Endothelial cell of umbilical vein (primary cell): ENCODE measurements at regions not wholly inside any gene's neighbourhood (a gene's known extent, or its start where the extent isn't known, plus 50 kb on each side); places are given as distances from the start of the nearest gene placed in this dataset.
"Not testable (repeated sequence)": the region's sequence is repeated elsewhere in the genome, so short reads cannot be mapped to it uniquely, and the experiment has no call there.

Source experiments
- BruUV-seq: library from RNA; stranded (reverse); fragments of 400-500 nt; replicated peaks from 2 replicates; lab custom pipeline; 2021; lab: Mats Ljungman, UMichigan
- CTCF ChIA-PET: fragments of 300-600, 350-600 bp; sonication (Branson Sonifier 250); formaldehyde crosslinking; loops from one replicate; lab custom pipeline; 2021; ENCODE audit warnings: antibody characterized with exemption, inconsistent platforms; lab: Charles Lee
- POLR2A ChIA-PET: fragments of 300-600, 350-600 bp; sonication (Branson Sonifier 250); formaldehyde crosslinking; loops from one replicate; lab custom pipeline; 2021; ENCODE audit warnings: antibody characterized with exemption, inconsistent platforms; lab: Charles Lee
- DNase-seq: peaks from one replicate; pipeline ENCODE4 v3.0.0-alpha.2; 2011; ENCODE audit warnings: low read depth, low spot score
- FAIRE-seq: peaks from 2 replicates; lab custom pipeline; 2011; peaks lifted over from hg19 to GRCh38; lab: Jason Lieb, UNC
- H2AFZ ChIP-seq: 2 replicates; pipeline ENCODE4 v1.6.0; 2012; ENCODE audit warnings: low read depth, low read length, control low read depth, inconsistent platforms
- H3K27ac ChIP-seq: 2 replicates; pipeline ENCODE4 v1.5.1; 2011; ENCODE audit warnings: low read depth, mild to moderate bottlenecking, control low read depth, low read length, moderate library complexity; ENCODE audit not compliant: insufficient read depth
- H3K27me3 ChIP-seq, 2 experiments: 2 replicates each; pipeline versions ENCODE4 v1.6.0 to v1.6.1; 2011; ENCODE audit warnings: low read length in 2 of 2, mixed read lengths in 1 of 2; ENCODE audit not compliant: control insufficient read depth in 2 of 2, insufficient read depth in 2 of 2
- H3K36me3 ChIP-seq, 2 experiments: 2 replicates in 1 of 2; 3 replicates in 1 of 2; pipeline ENCODE4 v1.5.1; 2011; ENCODE audit warnings: low read length in 2 of 2, mild to moderate bottlenecking in 1 of 2, moderate library complexity in 1 of 2; ENCODE audit not compliant: control insufficient read depth in 2 of 2, insufficient read depth in 2 of 2; ENCODE audit errors: extremely low read depth in 1 of 2
- H3K4me1 ChIP-seq: 3 replicates; pipeline ENCODE4 v1.5.1; 2011; ENCODE audit warnings: mild to moderate bottlenecking, low read length; ENCODE audit not compliant: control insufficient read depth, insufficient read depth; ENCODE audit errors: extremely low read depth
- H3K4me2 ChIP-seq: 2 replicates; pipeline ENCODE4 v1.6.1; 2011; ENCODE audit warnings: low read length, control low read depth, mixed read lengths; ENCODE audit not compliant: insufficient read depth
- H3K4me3 ChIP-seq, 3 experiments: fragments of 200-600 bp in 1 of 3; sonication (generic), shearing (Covaris generic) in 1 of 3; replicated peaks in 1 of 3; 2 replicates each; pipeline ENCODE4 v1.5.1; 2011 to 2016; ENCODE audit warnings: control low read depth in 3 of 3, low read length in 3 of 3, mild to moderate bottlenecking in 2 of 3, inconsistent platforms in 1 of 3, low read depth in 1 of 3, moderate library complexity in 1 of 3; ENCODE audit not compliant: insufficient read depth in 1 of 3
- H3K79me2 ChIP-seq: 2 replicates; pipeline ENCODE4 v1.6.0; 2012; ENCODE audit warnings: low read length, inconsistent platforms; ENCODE audit not compliant: control insufficient read depth, insufficient read depth
- H3K9ac ChIP-seq: replicated peaks from 2 replicates; pipeline ENCODE3; 2011; ENCODE audit warnings: low read length, control low read depth; ENCODE audit not compliant: insufficient read depth; ENCODE audit errors: extremely low read depth
- H3K9me1 ChIP-seq: replicated peaks from 3 replicates; pipeline ENCODE4 v1.6.0; 2011; ENCODE audit warnings: mild to moderate bottlenecking, low read length; ENCODE audit not compliant: control insufficient read depth, insufficient read depth; ENCODE audit errors: extremely low read depth
- H3K9me3 ChIP-seq: replicated peaks from 2 replicates; pipeline ENCODE4 v1.5.1; 2012; ENCODE audit warnings: low read length, inconsistent platforms; ENCODE audit not compliant: control insufficient read depth, insufficient read depth
- H4K20me1 ChIP-seq: replicated peaks from 2 replicates; pipeline ENCODE3; 2011; ENCODE audit warnings: mild to moderate bottlenecking, low read length; ENCODE audit not compliant: control insufficient read depth, insufficient read depth; ENCODE audit errors: extremely low read depth
- EZH2 ChIP-seq: IDR thresholded peaks from 2 replicates; pipeline ENCODE4 v1.6.1; 2012; ENCODE audit warnings: borderline replicate concordance, low read depth, mild to moderate bottlenecking, moderate library complexity, low read length, inconsistent platforms; ENCODE audit not compliant: severe bottlenecking
- FOS ChIP-seq: IDR thresholded peaks from 2 replicates; pipeline ENCODE4 v1.6.1; 2011; ENCODE audit warnings: mild to moderate bottlenecking, low read length, moderate library complexity, borderline replicate concordance; ENCODE audit not compliant: insufficient read depth
- GATA2 ChIP-seq: IDR thresholded peaks from 2 replicates; pipeline ENCODE4 v1.7.0; 2011; ENCODE audit warnings: low read depth, mild to moderate bottlenecking, moderate library complexity, mixed read lengths, low read length; ENCODE audit not compliant: insufficient read length, insufficient read depth
- JUN ChIP-seq: IDR thresholded peaks from 2 replicates; pipeline ENCODE4 v1.6.1; 2011; ENCODE audit warnings: borderline replicate concordance, low read depth; ENCODE audit not compliant: insufficient read length, insufficient read depth
- MYC ChIP-seq: IDR thresholded peaks from one replicate; pipeline ENCODE4 v1.6.1; 2011; ENCODE audit warnings: mild to moderate bottlenecking, low read depth, low read length
- POLR2A ChIP-seq: IDR thresholded peaks from 2 replicates; pipeline ENCODE4 v1.6.1; 2012; ENCODE audit warnings: low read depth, mild to moderate bottlenecking, control low read depth, low read length
- POLR2AphosphoS5 ChIP-seq: IDR thresholded peaks from 2 replicates; pipeline ENCODE4 v1.6.1; 2012; ENCODE audit warnings: low read depth, mild to moderate bottlenecking, control low read depth, low read length, moderate library complexity; ENCODE audit not compliant: insufficient read depth
- dilution Hi-C: fragments of 300-500 bp; cut with MboI; formaldehyde crosslinking; loops from one replicate; pipeline ENCODE4 v1.15.0; 2019; ENCODE audit warnings: low sequenced_read_pairs; ENCODE audit not compliant: extremely low pct_ligation_motif_present
- intact Hi-C: fragments of 100-400 bp; cut with micrococcal nuclease; formaldehyde crosslinking; loops from one replicate; pipeline ENCODE4 v1.10.0; 2022
- TF ChIP-seq, protein P1 (sequence below): IDR thresholded peaks from 2 replicates; pipeline ENCODE4 v1.6.1; 2011; ENCODE audit not compliant: insufficient read depth, insufficient read length
- TF ChIP-seq, protein P2 (sequence below), 2 donors: IDR thresholded peaks; 1 replicate in 1 of 2; 2 replicates in 1 of 2; pipeline ENCODE4 v1.5.1; 2011; ENCODE audit warnings: low read length in 2 of 2, mild to moderate bottlenecking in 2 of 2, moderate library complexity in 2 of 2, control low read depth in 1 of 2, inconsistent platforms in 1 of 2, low read depth in 1 of 2; ENCODE audit not compliant: insufficient read depth in 1 of 2; ENCODE audit errors: extremely low read depth in 1 of 2

- CTCF ChIA-PET, result no interaction called here
- intact Hi-C loops (no loop called here), dilution Hi-C loops (no loop called here)
- no peak overlapping the region for H3K4me2 ChIP-seq
- BruUV-seq, result no TSS peak
- no peak for FAIRE-seq
- no peaks in the 10 kb centered on the region for H3K79me2 ChIP-seq
- H2AFZ ChIP-seq, result no peak overlapping the region
- H3K9ac ChIP-seq, result no peak overlapping the region
- H3K9me1 ChIP-seq, result no peaks in the 10 kb centered on the region
- TF ChIP-seq, protein P1, sequence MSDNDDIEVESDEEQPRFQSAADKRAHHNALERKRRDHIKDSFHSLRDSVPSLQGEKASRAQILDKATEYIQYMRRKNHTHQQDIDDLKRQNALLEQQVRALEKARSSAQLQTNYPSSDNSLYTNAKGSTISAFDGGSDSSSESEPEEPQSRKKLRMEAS, result no peak
- no peak for TF ChIP-seq POLR2A
- TF ChIP-seq JUN, result no peak
- TF ChIP-seq, protein P2, sequence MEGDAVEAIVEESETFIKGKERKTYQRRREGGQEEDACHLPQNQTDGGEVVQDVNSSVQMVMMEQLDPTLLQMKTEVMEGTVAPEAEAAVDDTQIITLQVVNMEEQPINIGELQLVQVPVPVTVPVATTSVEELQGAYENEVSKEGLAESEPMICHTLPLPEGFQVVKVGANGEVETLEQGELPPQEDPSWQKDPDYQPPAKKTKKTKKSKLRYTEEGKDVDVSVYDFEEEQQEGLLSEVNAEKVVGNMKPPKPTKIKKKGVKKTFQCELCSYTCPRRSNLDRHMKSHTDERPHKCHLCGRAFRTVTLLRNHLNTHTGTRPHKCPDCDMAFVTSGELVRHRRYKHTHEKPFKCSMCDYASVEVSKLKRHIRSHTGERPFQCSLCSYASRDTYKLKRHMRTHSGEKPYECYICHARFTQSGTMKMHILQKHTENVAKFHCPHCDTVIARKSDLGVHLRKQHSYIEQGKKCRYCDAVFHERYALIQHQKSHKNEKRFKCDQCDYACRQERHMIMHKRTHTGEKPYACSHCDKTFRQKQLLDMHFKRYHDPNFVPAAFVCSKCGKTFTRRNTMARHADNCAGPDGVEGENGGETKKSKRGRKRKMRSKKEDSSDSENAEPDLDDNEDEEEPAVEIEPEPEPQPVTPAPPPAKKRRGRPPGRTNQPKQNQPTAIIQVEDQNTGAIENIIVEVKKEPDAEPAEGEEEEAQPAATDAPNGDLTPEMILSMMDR (IDR thresholded peaks at IDR 0.05; ENCODE audit: extremely low read depth in 1 of 2, insufficient read depth in 1 of 2, low read depth in 1 of 2, low read length in 2 of 2), result no peak
- TF ChIP-seq FOS, result no peak
- no peak for TF ChIP-seq MYC
- TF ChIP-seq POLR2AphosphoS5, result no peak
- TF ChIP-seq EZH2, result no peak
- TF ChIP-seq GATA2, result no peak
- no peak overlapping the region for H3K27ac ChIP-seq
- H3K27me3 ChIP-seq, result no peaks in the 10 kb centered on the region
- H3K4me1 ChIP-seq, result no peaks in the 10 kb centered on the region
- no peaks in the 10 kb centered on the region for H3K9me3 ChIP-seq
- no peaks in the 10 kb centered on the region for H4K20me1 ChIP-seq
- H3K4me3 ChIP-seq, result no peak overlapping the region
- no peaks in the 10 kb centered on the region for H3K36me3 ChIP-seq
- DNase-seq, result no peak
- POLR2A ChIA-PET, result no interaction called here
Measured at GRCh38 chr3:118245312-118245711, 789.3 kb downstream of the IGSF11 start.

GRCh38 chr3:118258850-118259249, 775.8 kb downstream of the IGSF11 start:
- DNase-seq, H2AFZ ChIP-seq, H3K9me1 ChIP-seq, H3K27ac ChIP-seq, BruUV-seq, H3K9ac ChIP-seq, FAIRE-seq, CTCF ChIA-PET, H3K27me3 ChIP-seq, H3K36me3 ChIP-seq, H3K4me1 ChIP-seq, dilution Hi-C loops, H3K4me3 ChIP-seq, POLR2A ChIA-PET, H3K79me2 ChIP-seq, H4K20me1 ChIP-seq, intact Hi-C loops, H3K9me3 ChIP-seq, H3K4me2 ChIP-seq: not testable (repeated sequence)
